Breast epithelium (tissue), 4 donors: ENCODE measurements at regions not wholly inside any gene's neighbourhood (a gene's known extent, or its start where the extent isn't known, plus 50 kb on each side); places are given as distances from the start of the nearest gene placed in this dataset.

Experiments used
- DNase-seq, 2 donors: peaks; one replicate each; pipeline ENCODE4 v3.0.0-alpha.2; 2019; ENCODE audit warnings: low spot score in 2 of 2
- H3K27ac ChIP-seq, 2 donors: fragments of 200-600 bp; sonication (generic) in 1 of 2; one replicate each; pipeline ENCODE4 v1.5.1; 2016 to 2019; ENCODE audit warnings: mild to moderate bottlenecking in 1 of 2
- H3K27me3 ChIP-seq, 2 donors: fragments of 200-600 bp; sonication (generic) in 1 of 2; one replicate each; pipeline versions ENCODE4 v1.5.1 to v1.6.0; 2017 to 2019; ENCODE audit warnings: control low read depth in 1 of 2, mild to moderate bottlenecking in 1 of 2
- H3K36me3 ChIP-seq: fragments of 200-600 bp; one replicate; pipeline ENCODE4 v1.5.1; 2019
- H3K4me1 ChIP-seq, 2 donors: fragments of 200-600 bp; sonication (generic); one replicate each; pipeline ENCODE4 v1.5.1; 2016 to 2019; ENCODE audit warnings: control low read depth in 1 of 2
- H3K4me3 ChIP-seq, 3 donors: fragments of 200-600 bp; sonication (generic); 1 replicate in 2 of 3; 2 replicates in 1 of 3; pipeline ENCODE4 v1.5.1; 2016 to 2019; ENCODE audit warnings: mild to moderate bottlenecking in 3 of 3, moderate library complexity in 2 of 3
- H3K9me3 ChIP-seq, 2 donors: fragments of 200-600 bp; sonication (generic) in 1 of 2; one replicate each; pipeline ENCODE4 v1.5.1; 2016 to 2019; ENCODE audit warnings: control low read depth in 1 of 2
- CTCF ChIP-seq, 3 donors: fragments of 450-650 bp; IDR thresholded peaks; one replicate each; pipeline ENCODE4 v1.5.1; 2016 to 2017; ENCODE audit warnings: antibody characterized with exemption in 3 of 3, mild to moderate bottlenecking in 3 of 3, moderate library complexity in 3 of 3
- POLR2A ChIP-seq: fragments of 450-650 bp; IDR thresholded peaks from one replicate; pipeline ENCODE4 v1.6.1; 2016; ENCODE audit warnings: antibody characterized with exemption, mild to moderate bottlenecking, moderate library complexity
- POLR2AphosphoS5 ChIP-seq, 3 donors: sonication (generic); formaldehyde crosslinking; IDR thresholded peaks; one replicate each; pipeline ENCODE4 v1.6.1; 2017; ENCODE audit warnings: antibody characterized with exemption in 3 of 3
- intact Hi-C: fragments of 100-400 bp; cut with DNase I; formaldehyde crosslinking; loops from one replicate; pipeline ENCODE4 v1.15.1; 2023; ENCODE audit warnings: low total_unique reads

DNA sequence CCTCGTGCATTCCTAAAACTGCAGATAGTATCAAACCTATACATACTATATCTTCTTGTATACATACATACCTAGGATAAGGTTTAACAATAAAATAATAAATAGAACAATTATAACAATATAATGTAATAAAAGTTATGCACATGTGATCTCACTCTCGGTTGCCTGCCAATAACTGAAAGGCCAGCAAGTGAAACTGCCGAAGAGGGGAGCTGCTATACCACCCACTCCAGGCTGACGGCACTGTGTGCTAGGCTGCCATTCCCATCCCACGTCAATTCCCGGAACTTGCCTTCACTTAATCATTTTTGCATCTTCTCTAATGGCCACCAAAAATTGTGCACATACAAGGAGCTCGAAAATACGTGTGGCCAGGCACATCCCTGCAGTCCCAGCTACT, 451.1 kb upstream of the FAT1 start:
- no peak for TF ChIP-seq POLR2AphosphoS5 (IDR thresholded peaks at IDR 0.05)
- no peak for TF ChIP-seq POLR2A
- no peak for TF ChIP-seq CTCF (IDR thresholded peaks at IDR 0.05)
- no peak for DNase-seq
- Histone ChIP-seq H3K4me1 (no peaks in the 10 kb centered on the region), H3K4me3 (no peak overlapping the region), H3K9me3 (no peaks in the 10 kb centered on the region), H3K27ac (no peak overlapping the region), H3K27me3 (no peaks in the 10 kb centered on the region), H3K36me3 (no peaks in the 10 kb centered on the region)
- intact Hi-C loops = no loop called here

DNA sequence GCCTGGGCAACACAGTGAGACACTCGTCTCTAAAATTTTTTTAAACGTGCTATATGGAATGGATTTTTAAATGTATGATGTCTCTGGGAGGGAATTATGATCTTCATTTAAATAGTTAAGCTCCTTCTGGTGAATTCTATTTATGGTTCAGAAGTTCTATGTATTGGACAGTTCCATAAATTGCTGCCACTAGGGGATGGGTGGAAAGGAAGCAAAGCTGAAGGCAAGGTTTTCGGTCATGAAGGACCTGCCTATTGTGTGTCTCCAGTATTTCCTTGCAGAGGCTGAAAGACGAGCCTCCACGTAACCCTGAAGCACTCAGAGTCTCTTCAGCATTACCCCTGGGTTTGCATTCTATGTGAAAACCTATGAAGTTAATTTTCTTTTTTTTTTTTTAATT, 451.5 kb upstream of the FAT1 start:
- no peak for TF ChIP-seq POLR2AphosphoS5 (IDR thresholded peaks at IDR 0.05)
- TF ChIP-seq POLR2A = no peak
- TF ChIP-seq CTCF (IDR thresholded peaks at IDR 0.05) = no peak
- intact Hi-C loops = no loop called here
- H3K9me3 ChIP-seq = no peaks in the 10 kb centered on the region

GRCh38 chr4:187176261-187176910, 452.7 kb upstream of the FAT1 start:
- DNase-seq = no peak
- Histone ChIP-seq H3K9me3 (no peaks in the 10 kb centered on the region), H3K4me3 (no peak overlapping the region), H3K36me3 (no peaks in the 10 kb centered on the region), H3K27ac (no peak overlapping the region), H3K4me1 (no peaks in the 10 kb centered on the region), H3K27me3 (no peaks in the 10 kb centered on the region)
- TF ChIP-seq POLR2A (no peak), CTCF (IDR thresholded peaks at IDR 0.05) (no peak), POLR2AphosphoS5 (IDR thresholded peaks at IDR 0.05) (no peak)
- intact Hi-C loops = no loop called here

More for the DNA sequence above, 451.5 kb upstream of the FAT1 start:
- no peaks in the 10 kb centered on the region for H3K4me1 ChIP-seq
- H3K4me3 ChIP-seq = no peak overlapping the region
- H3K27me3 ChIP-seq = no peaks in the 10 kb centered on the region
- H3K27ac ChIP-seq = no peak overlapping the region
- DNase-seq = no peak
- no peaks in the 10 kb centered on the region for H3K36me3 ChIP-seq

DNA sequence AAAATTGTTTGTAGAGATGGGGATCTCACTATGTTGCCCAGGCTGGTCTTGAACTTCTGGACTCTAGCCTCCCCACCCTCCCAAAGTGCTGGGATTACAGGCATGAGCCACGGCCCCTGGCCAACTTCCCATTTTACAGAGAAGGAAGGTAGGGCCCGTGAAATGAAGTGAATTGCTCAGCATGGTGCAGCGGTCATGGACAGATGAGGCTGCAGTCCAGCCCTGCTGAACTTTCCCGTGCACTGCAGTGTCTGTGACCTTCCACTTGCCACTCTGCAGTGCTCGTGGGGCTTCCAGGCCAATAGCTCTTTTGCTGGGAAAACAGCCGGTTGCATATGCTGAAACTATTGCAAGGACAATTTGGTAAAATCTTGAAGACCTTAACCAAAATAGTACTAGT, 454.4 kb upstream of the FAT1 start:
- no peaks in the 10 kb centered on the region for H3K4me1 ChIP-seq
- H3K36me3 ChIP-seq = no peaks in the 10 kb centered on the region
- TF ChIP-seq POLR2A (no peak), POLR2AphosphoS5 (IDR thresholded peaks at IDR 0.05) (no peak), CTCF (IDR thresholded peaks at IDR 0.05) (no peak)
- no peaks in the 10 kb centered on the region for H3K9me3 ChIP-seq
- no peak overlapping the region for H3K4me3 ChIP-seq
- no peak for DNase-seq
- H3K27me3 ChIP-seq = no peaks in the 10 kb centered on the region
- intact Hi-C loops = no loop called here
- no peak overlapping the region for H3K27ac ChIP-seq

DNA sequence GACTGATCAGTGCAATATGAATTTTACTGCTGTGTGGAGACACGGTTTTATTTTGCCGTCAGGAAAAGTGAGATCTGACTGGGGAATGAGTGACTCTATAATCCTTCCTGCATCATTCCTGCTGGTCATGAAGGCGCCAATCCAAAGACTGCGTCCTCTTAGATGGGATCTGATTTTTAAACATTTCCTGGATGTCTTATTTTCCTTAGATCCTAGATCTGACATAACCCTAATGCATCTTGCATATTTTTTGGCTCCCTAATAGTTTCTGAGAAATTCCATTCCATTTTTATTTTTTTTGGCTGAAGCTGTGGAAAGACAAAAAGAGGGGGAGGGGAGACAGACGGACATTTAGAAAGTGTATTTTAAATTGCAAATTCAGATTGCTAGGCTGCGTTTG, 454.9 kb upstream of the FAT1 start:
- TF ChIP-seq POLR2A (no peak), POLR2AphosphoS5 (IDR thresholded peaks at IDR 0.05) (no peak), CTCF (IDR thresholded peaks at IDR 0.05) (no peak)

More for the DNA sequence above, 454.9 kb upstream of the FAT1 start:
- H3K36me3 ChIP-seq = no peaks in the 10 kb centered on the region
- H3K9me3 ChIP-seq = no peaks in the 10 kb centered on the region
- no peak overlapping the region for H3K4me3 ChIP-seq
- DNase-seq = no peak
- no peaks in the 10 kb centered on the region for H3K4me1 ChIP-seq
- intact Hi-C loops = no loop called here
- H3K27ac ChIP-seq = no peak overlapping the region
- H3K27me3 ChIP-seq = no peaks in the 10 kb centered on the region
